SK-N-SH (cell line): ENCODE measurements at regions not wholly inside any gene's neighbourhood (a gene's known extent, or its start where the extent isn't known, plus 50 kb on each side); places are given as distances from the start of the nearest gene placed in this dataset.
A peak's percentile ranks its signal among the peaks of the same experiment; 100 is the strongest.

Experiments used
- CTCF ChIA-PET: fragments of 300-600, 350-600 bp; formaldehyde crosslinking; extraction: SDS; loops from one replicate; lab custom pipeline; 2021; lab: Yijun Ruan, JAX
- POLR2A ChIA-PET: fragments of 350-600 bp; sonication (Branson Sonifier 250); formaldehyde crosslinking; extraction: SDS; loops from one replicate; lab custom pipeline; 2020; ENCODE audit warnings: antibody characterized with exemption, inconsistent platforms; lab: Yijun Ruan, JAX
- DNase-seq: peaks from one replicate; pipeline ENCODE4 v3.0.0; 2012
- H2AFZ ChIP-seq: fragments of 200-600 bp; sonication (generic); 2 replicates; pipeline ENCODE4 v1.8.1; 2016; ENCODE audit warnings: antibody characterized with exemption, mild to moderate bottlenecking, low read depth
- H3F3A ChIP-seq: fragments of 200-600 bp; sonication (generic); replicated peaks from 2 replicates; pipeline ENCODE3; 2016; ENCODE audit warnings: antibody characterized with exemption, mild to moderate bottlenecking; ENCODE audit not compliant: insufficient read depth
- H3K27ac ChIP-seq, 2 experiments: fragments of 200-500 bp in 1 of 2; fragments of 200-600 bp in 1 of 2; sonication (Bioruptor generic) in 1 of 2; sonication (generic), shearing (Covaris generic) in 1 of 2; 2 replicates each; pipeline versions ENCODE4 v1.5.1 to v1.6.1; 2014 to 2016; ENCODE audit warnings: low read depth in 2 of 2, inconsistent platforms in 1 of 2, low read length in 1 of 2, mild to moderate bottlenecking in 1 of 2, mixed read lengths in 1 of 2
- H3K27me3 ChIP-seq: fragments of 200-600 bp; sonication (generic), shearing (Covaris generic); 2 replicates; pipeline ENCODE4 v1.6.1; 2016; ENCODE audit warnings: mixed run types; ENCODE audit not compliant: insufficient read depth
- H3K36me3 ChIP-seq, 2 experiments: fragments of 200-500 bp in 1 of 2; fragments of 200-600 bp in 1 of 2; sonication (Bioruptor generic) in 1 of 2; sonication (generic) in 1 of 2; replicated peaks in 1 of 2; 2 replicates each; pipeline versions ENCODE3 to v1.5.1; 2014 to 2016; ENCODE audit warnings: low read length in 1 of 2, mild to moderate bottlenecking in 1 of 2; ENCODE audit not compliant: insufficient read depth in 2 of 2, control insufficient read depth in 1 of 2
- H3K4me1 ChIP-seq, 2 experiments: fragments of 200-500 bp in 1 of 2; fragments of 200-600 bp in 1 of 2; sonication (Bioruptor generic) in 1 of 2; sonication (generic), shearing (Covaris generic) in 1 of 2; 2 replicates each; pipeline versions ENCODE4 v1.5.1 to v1.6.1; 2014 to 2016; ENCODE audit warnings: low read depth in 1 of 2, low read length in 1 of 2, mixed run types in 1 of 2; ENCODE audit not compliant: insufficient read depth in 2 of 2, control insufficient read depth in 1 of 2
- H3K4me2 ChIP-seq: fragments of 200-600 bp; sonication (generic), shearing (Covaris generic); 2 replicates; pipeline ENCODE4 v1.6.1; 2017; ENCODE audit warnings: mixed run types
- H3K4me3 ChIP-seq, 2 experiments: fragments of 200-500 bp in 1 of 2; fragments of 200-600 bp in 1 of 2; sonication (Bioruptor generic) in 1 of 2; sonication (generic), shearing (Covaris generic) in 1 of 2; 2 replicates each; pipeline versions ENCODE4 v1.5.1 to v1.8.1; 2014 to 2016; ENCODE audit warnings: low read depth in 2 of 2, inconsistent platforms in 1 of 2, low read length in 1 of 2, mild to moderate bottlenecking in 1 of 2, mixed read lengths in 1 of 2, moderate library complexity in 1 of 2
- H3K79me2 ChIP-seq: fragments of 200-600 bp; sonication (generic); 2 replicates; pipeline ENCODE4 v1.8.1; 2017; ENCODE audit warnings: mild to moderate bottlenecking; ENCODE audit not compliant: insufficient read depth
- H3K9ac ChIP-seq: fragments of 200-600 bp; sonication (generic); 2 replicates; pipeline ENCODE4 v1.6.1; 2017; ENCODE audit warnings: mixed run types
- H3K9me2 ChIP-seq: fragments of 200-600 bp; sonication (generic); 2 replicates; pipeline ENCODE4 v1.6.1; 2017; ENCODE audit warnings: mixed run types
- H3K9me3 ChIP-seq: fragments of 200-600 bp; sonication (generic); 2 replicates; pipeline ENCODE4 v1.6.1; 2017; ENCODE audit warnings: mixed run types, mild to moderate bottlenecking, moderate library complexity
- H4K20me1 ChIP-seq: fragments of 200-600 bp; sonication (generic); 2 replicates; pipeline ENCODE4 v1.6.1; 2017; ENCODE audit warnings: mild to moderate bottlenecking, mixed run types; ENCODE audit not compliant: insufficient read depth
- CTCF ChIP-seq: fragments of 200-600 bp; sonication (generic); IDR thresholded peaks from 2 replicates; pipeline ENCODE4 v1.6.1; 2017; ENCODE audit warnings: antibody characterized with exemption, mild to moderate bottlenecking, moderate library complexity
- ELF1 ChIP-seq: IDR thresholded peaks from 2 replicates; pipeline ENCODE4 v1.4.0; 2012
- EP300 ChIP-seq, 2 experiments: IDR thresholded peaks; 2 replicates each; pipeline versions ENCODE4 v1.4.0 to v1.6.1; 2012; ENCODE audit warnings: borderline replicate concordance in 1 of 2, low read depth in 1 of 2, low read length in 1 of 2
- EZH2phosphoT487 ChIP-seq: fragments of 200-600 bp; sonication (generic); IDR thresholded peaks from 2 replicates; pipeline ENCODE4 v1.6.1; 2017; ENCODE audit warnings: low read depth, mixed run types, mild to moderate bottlenecking, antibody characterized with exemption, moderate library complexity, borderline replicate concordance
- GABPA ChIP-seq: IDR thresholded peaks from 2 replicates; pipeline ENCODE4 v1.4.0; 2012; ENCODE audit warnings: low read depth, mild to moderate bottlenecking
- IRF3 ChIP-seq: fragments of 150-350 bp; IDR thresholded peaks from 2 replicates; pipeline ENCODE4 v1.6.1; 2016; ENCODE audit warnings: mild to moderate bottlenecking, low read depth, low read length
- MAX ChIP-seq: IDR thresholded peaks from 2 replicates; pipeline ENCODE4 v1.4.0; 2012; ENCODE audit warnings: low read depth
- MEF2A ChIP-seq: IDR thresholded peaks from 2 replicates; pipeline ENCODE4 v1.4.0; 2012; ENCODE audit warnings: low read depth, borderline replicate concordance
- MXI1 ChIP-seq: IDR thresholded peaks from 2 replicates; pipeline ENCODE4 v1.6.1; 2012; ENCODE audit warnings: mild to moderate bottlenecking, low read depth, low read length, improper control_type of control experiment
- PBX3 ChIP-seq: IDR thresholded peaks from 2 replicates; pipeline ENCODE4; 2012
- RAD21 ChIP-seq: IDR thresholded peaks from 2 replicates; pipeline ENCODE4 v1.6.1; 2012; ENCODE audit warnings: mild to moderate bottlenecking, low read length
- RCOR1 ChIP-seq: fragments of 150-350 bp; IDR thresholded peaks from 2 replicates; pipeline ENCODE4 v1.6.1; 2017; ENCODE audit warnings: antibody characterized with exemption, low read length
- TCF12 ChIP-seq: IDR thresholded peaks from 2 replicates; pipeline ENCODE4 v1.4.0; 2012
- WGBS: methylation state at CpG from one replicate; pipeline ENCODE4 v1.1.6; 2017; ENCODE audit warnings: low lambda C conversion rate; 5-methylcytosine and 5-hydroxymethylcytosine counted together
- TF ChIP-seq, protein P1 (sequence below): fragments of 150-350 bp; IDR thresholded peaks from 2 replicates; pipeline ENCODE4 v1.6.1; 2017; ENCODE audit warnings: antibody characterized with exemption, low read length, low read depth, borderline replicate concordance

DNA sequence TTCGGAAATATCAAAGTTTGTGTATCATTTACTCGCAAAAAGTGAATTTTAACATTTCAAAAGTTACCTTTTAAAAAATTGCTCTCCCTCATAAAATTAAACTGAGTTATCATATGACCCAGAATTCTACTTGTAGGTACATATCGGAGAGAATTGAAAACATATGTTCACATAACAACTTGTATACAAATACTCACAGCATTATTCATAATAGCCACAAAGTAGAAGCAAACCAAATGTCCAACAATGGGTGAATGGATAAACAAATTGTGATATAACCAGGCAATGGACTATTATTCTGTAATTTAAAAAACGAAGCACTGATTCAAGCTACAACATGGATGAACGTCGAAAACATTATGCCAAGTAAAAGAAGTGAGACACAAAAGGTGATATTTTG, 412.0 kb upstream of the TCF4 start:
- H3K27ac ChIP-seq: peak overlapping the region in 1 of 2 experiments; percentile 77; a peak in 1 of 4 replicates
- no peaks in the 10 kb centered on the region for H3K79me2 ChIP-seq
- no peak for TF ChIP-seq PBX3
- no peak for TF ChIP-seq EZH2phosphoT487
- TF ChIP-seq, protein P1, sequence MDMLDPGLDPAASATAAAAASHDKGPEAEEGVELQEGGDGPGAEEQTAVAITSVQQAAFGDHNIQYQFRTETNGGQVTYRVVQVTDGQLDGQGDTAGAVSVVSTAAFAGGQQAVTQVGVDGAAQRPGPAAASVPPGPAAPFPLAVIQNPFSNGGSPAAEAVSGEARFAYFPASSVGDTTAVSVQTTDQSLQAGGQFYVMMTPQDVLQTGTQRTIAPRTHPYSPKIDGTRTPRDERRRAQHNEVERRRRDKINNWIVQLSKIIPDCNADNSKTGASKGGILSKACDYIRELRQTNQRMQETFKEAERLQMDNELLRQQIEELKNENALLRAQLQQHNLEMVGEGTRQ: no peak
- TF ChIP-seq IRF3: no peak
- TF ChIP-seq EP300 (IDR thresholded peaks at IDR 0.05; ENCODE audit: borderline replicate concordance in 1 of 2, low read depth in 1 of 2, low read length in 1 of 2): no peak
- TF ChIP-seq CTCF: no peak
- no peak for TF ChIP-seq MEF2A
- no peak for TF ChIP-seq MXI1
- H3K9me2 ChIP-seq: no peaks in the 10 kb centered on the region
- ChIA-PET CTCF (no interaction called here), POLR2A (interaction anchor here (0.9 kb wide), 1 partner anchor 15 kb away, joined by 3 read pairs; no protein-coding TSS in a partner anchor)
- WGBS: 72% methylated on average over 6 of the region's 6 CpGs
- H3K9me3 ChIP-seq: no peaks in the 10 kb centered on the region
- no peaks in the 10 kb centered on the region for H3K27me3 ChIP-seq
- H3K36me3 ChIP-seq: no peaks in the 10 kb centered on the region
- no peak overlapping the region for H3K4me3 ChIP-seq
- H2AFZ ChIP-seq: no peak overlapping the region
- no peaks in the 10 kb centered on the region for H3F3A ChIP-seq
- no peak overlapping the region for H3K9ac ChIP-seq
- no peaks in the 10 kb centered on the region for H4K20me1 ChIP-seq
- DNase-seq: no peak
- H3K4me1 ChIP-seq: peaks cover 5 to 12% of the 10 kb centered on the region in 2 experiments; a peak in 3 of 4 replicates
- no peak overlapping the region for H3K4me2 ChIP-seq

- Histone ChIP-seq H4K20me1 (no peaks in the 10 kb centered on the region), H3K4me3 (no peak overlapping the region), H3K27me3 (no peaks in the 10 kb centered on the region), H3K36me3 (no peaks in the 10 kb centered on the region), H3F3A (no peaks in the 10 kb centered on the region), H2AFZ (no peak overlapping the region), H3K9me3 (no peaks in the 10 kb centered on the region), H3K79me2 (no peaks in the 10 kb centered on the region), H3K4me2 (no peak overlapping the region), H3K4me1 (peaks cover 5 to 12% of the 10 kb centered on the region in 2 experiments; a peak in 3 of 4 replicates), H3K9me2 (no peaks in the 10 kb centered on the region), H3K9ac (no peak overlapping the region), H3K27ac (peak overlapping the region in 1 of 2 experiments; percentile 77; a peak in 1 of 4 replicates)
- 71% methylated on average over 2 of the region's 2 CpGs for WGBS
- DNase-seq: no peak
- ChIA-PET CTCF (no interaction called here), POLR2A (interaction anchor here (0.9 kb wide), 1 partner anchor 14 kb away, joined by 3 read pairs; no protein-coding TSS in a partner anchor)
- no peak for TF ChIP-seq RAD21
- TF ChIP-seq TCF12: peak; percentile 53
- TF ChIP-seq MAX: no peak
- no peak for TF ChIP-seq RCOR1
- no peak for TF ChIP-seq ELF1
- no peak for TF ChIP-seq GABPA
These were observed 411.6 kb upstream of the TCF4 start for GRCh38 chr18:55999641-56000040.
